ENCODE measurements at regions not wholly inside any gene's neighbourhood (a gene's known extent, or its start where the extent isn't known, plus 50 kb on each side); places are given as distances from the start of the nearest gene placed in this dataset.

DNA sequence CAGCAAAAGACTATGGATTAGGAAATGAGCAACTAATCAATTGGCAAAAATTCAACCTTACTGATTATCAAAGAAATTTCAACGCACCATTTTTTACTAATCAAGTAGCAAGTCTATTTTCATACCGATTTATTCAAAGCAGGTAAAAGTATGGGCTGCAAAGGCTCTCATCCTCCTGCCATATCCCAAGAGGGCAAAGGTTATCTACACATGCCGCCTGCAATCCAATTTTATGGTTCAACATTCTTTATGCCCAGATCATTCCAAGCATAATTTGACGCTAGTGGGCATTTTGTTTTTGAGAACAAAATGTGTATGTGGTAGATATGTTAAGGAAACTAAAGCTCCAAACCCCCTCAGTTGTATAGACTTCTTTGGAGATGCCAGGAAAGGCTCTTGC is 270.6 kb downstream of the MAF start:
- DNase-seq (ENCODE audit: low spot score), result no peak

DNA sequence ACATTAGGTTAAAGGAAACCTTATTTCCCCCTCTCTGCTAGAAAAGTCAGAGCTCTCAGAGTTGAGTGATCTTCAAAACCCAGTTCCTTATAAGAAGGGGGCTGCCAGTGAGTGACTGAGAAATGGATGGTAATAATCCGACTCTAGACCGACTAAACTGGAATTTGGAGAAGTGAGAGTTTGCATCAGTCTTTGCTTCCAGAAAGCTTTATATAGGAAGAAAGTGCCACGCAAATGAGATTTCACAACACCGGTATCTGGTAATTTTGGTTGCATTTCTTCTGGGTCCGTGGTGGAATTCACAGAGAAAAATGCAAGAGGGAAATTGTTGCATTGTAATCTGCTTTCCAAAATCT is 271.4 kb downstream of the MAF start:
- no peak for DNase-seq (ENCODE audit: low spot score)

DNA sequence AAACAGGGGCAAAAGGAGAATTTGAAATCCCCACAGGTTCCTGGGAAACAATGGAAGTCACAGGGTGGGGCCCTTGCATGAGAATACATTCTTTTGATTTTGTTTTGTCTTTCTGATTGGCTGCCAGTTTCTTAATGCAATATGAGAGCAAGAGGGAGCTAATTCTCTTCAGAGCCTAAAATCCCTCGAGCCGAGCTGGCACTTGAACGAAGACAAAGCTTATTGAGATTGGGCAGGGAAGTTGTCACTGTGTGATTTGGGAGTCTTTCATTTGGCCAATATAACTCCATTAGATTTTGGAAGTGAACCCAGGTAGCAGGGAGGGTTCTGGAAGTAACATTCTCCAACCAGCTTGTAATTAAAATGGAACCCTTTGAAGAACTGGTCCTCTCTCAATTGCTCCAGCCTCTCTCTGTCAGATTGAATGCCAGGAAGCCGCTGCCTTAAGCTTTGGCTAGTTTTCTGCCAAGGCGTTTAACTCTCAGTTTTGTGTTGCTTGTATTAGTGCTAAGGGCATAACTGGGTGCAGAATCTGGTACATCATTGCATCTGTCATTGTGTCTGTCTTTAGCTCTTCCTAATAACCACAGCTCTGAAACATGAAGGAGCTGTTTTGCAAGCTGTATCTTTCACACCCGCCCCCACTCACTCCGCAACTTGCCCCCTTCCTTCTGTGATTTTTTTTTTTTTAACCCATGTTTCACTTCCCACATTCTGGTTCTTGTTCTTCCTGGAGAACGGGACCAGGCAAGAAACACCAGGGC is 272.0 kb downstream of the MAF start:
- no peak for DNase-seq (ENCODE audit: low spot score)

DNA sequence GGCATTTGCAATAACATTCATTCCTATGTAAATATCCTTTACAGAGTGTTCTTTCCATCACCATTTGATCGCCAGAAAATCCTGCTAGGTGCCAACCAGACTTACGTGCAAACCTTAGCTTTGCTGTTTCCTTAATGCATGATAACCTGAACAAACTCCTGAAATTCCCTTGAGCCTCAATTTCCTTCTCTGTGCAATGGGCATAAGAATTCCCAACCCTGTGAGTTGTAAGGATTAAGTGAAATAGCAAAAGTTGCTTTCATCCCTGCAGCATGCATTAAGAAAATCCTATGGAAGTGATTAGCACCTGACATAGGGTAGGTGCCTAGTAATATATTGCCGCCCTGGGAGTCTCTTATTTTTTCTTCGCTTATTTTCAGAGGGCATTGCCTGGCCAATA is 272.7 kb downstream of the MAF start:
- no peak for DNase-seq (ENCODE audit: low spot score)

DNA sequence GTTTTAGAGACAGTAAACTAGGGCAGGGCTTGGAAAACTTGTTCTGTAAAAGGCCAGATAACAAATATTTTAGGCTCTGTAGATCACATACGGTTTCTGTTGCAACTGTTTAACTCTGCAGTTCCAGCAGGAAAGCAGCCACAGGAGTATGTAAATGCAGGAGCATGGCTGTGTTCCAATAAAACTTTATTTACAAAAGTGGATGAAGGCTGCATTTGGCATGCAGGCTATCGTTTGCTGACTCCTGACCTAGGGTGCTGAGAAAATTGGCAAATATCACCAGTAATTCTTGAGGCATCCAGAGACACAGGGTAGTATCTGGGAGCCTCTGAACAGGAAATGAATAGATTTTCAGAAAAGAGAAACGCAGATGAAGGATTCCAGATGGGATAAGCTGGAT is 274.0 kb downstream of the MAF start:
- DNase-seq (ENCODE audit: low spot score), result no peak

DNA sequence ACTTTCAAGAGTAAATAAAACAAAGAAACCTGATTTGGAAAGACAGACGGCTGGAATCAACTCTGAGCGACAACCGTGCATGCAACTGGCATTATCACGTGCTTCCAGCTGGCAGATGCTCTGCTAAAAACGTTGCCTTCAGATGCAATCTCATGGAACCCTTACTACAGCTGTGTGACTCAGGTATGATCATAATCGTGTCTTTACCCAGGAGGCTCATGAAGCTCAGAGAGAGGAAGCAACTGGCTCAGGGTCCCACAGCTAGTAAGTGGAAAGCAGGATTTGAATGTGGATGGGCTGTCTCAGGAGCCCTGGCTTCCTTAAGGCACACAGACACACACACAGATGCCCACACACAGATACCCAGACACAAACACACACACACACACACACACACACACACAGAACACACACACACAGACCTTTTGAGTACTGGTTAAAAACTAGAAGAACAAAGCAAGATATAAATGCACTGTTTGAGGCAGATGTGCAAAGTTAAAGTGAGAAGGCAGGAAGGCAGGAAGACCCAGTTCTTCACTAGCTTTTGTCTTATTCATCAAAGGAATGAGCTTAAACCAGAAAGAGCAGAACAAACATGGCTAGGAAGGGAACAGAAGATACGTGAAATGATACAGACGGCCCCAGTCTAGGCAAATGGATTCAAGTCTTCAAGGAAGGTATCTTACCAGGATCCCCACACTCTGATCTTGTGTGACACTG is 275.2 kb downstream of the MAF start:
- no peak for DNase-seq (ENCODE audit: low spot score)

DNA sequence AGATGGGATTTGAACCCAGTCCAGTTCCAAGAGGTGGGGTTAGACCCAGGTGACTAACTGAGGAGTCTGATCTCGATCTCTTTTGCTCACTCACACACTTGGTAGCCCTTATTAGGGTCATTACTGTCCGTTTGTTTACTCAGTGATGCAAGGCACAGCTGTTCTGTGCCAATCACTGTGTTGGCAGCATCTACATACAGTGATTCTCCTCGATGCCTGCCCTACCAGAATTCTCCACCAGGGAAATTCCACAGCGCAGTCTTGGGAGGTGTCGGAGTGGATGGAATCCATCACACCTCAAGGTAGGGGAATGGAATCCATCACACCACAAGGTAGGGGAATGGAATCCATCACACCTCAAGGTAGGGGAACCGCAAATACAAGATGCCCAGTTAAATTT is 279.6 kb downstream of the MAF start:
- no peak for DNase-seq (ENCODE audit: low spot score)

DNA sequence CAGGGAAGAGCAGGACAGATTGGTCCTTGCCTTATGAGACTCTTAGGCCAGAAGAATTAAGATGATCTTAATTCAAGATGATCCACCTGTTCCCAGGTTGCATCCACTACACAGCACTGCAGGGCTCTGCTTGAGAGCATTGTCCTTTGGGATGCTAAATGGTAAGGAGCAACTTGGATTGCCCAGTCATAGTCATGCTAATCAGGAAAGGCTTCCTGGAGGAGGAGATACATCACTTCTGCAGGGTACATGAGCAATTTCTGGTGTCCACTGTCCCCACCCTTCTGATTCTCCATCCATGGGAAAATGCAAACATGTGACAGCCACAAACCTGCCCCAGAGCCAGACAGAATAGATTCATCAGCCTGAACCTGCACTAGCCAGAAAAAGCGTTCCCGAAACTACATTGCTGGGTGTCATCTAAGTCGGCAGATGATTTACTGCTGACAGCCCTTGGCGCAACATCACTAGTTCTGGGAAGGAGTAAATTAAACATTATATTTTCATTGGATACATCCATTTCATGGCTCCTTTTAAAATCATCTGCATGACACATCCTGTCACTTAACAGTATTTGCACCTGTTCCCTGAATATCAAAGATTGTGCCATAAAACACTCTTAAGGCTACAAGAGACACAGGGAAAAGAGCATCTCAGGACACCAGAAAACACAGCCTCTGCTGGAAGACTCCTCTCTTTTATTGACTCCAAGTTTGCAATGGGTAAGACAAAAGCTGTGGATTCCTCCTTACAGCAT is 282.2 kb downstream of the MAF start:
- DNase-seq (ENCODE audit: low spot score), result no peak

DNA sequence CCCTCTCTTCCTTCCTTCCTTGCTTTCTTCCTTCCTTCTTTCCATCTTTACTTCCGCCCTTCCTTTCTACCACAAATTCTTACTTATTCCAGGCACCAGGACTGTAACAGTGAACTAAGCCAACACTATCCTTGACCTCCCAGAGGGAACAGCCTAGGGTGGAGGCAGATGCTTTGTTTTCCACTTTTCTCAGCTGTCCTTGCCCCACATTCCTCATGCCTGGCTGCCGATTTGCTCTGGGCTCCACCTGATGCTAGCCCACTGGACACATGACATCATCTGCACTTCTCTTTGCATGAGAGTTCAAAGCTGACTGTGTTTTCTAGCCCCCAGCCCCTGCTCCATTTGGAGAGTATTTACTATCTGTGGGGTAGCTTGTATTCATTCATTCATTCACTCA is 283.0 kb downstream of the MAF start:
- no peak for DNase-seq (ENCODE audit: low spot score)

DNA sequence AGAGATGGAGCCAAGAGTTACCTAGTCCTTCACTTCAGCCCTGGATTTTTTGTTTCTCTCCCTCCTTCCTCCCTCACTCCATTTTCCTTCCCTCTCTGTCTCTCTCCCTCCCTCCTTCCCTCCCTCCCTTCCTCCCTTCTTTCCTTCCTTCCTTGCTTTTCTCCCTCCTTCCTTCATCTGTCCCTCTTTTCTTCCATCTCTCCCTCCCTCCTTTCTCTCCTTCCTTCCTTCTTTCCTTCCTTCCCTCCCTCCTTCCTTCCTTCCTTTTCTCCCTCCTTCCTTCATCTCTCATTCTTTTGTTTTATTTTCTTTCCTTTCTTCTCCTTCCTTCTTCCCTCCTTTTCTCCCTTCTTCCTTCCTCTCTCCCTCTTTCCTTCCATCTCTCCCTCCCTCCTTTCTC is 283.5 kb downstream of the MAF start:
- DNase-seq (ENCODE audit: low spot score), result no peak

DNA sequence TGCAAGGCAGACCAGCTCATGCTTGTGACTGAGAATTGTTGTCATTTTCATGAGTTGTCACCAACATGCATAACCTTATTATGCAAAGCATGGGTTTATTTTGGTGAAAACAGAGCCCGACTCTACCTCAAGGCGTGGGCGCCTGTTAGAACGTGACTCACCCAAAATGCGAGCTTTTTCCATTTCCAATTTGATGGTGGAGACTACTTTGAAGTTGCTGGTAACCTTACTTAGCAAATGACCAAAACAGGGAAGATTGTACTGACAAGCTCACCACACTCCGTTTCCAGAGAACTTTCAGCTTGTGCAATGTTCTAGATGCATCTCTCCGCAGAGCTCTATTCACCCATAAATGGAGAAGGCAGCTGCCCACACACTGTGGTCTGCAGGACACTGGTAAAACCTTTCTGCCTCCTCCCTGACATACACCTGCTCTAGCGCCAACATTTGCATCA is 284.5 kb downstream of the MAF start:
- DNase-seq (ENCODE audit: low spot score), result no peak

DNA sequence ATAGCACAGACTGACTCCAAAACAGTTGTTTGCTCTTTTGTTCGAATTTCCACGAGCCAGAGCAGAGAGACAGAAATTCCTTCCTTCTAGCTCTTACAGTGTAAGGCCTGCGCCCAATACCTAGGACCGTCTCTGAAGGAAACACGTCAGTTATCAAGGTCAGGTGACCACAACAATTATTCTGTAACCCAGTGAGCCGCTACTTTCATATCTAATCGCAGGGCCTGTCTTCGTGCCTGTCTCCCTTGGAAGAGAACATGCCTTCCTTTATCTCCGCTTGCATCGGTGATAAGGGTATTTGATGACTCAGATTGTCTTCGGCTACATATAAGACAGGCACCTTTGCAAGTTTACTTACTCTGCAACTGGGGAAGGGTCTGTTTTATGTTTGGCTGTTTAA is 288.0 kb downstream of the MAF start:
- DNase-seq (ENCODE audit: low spot score), result no peak

DNA sequence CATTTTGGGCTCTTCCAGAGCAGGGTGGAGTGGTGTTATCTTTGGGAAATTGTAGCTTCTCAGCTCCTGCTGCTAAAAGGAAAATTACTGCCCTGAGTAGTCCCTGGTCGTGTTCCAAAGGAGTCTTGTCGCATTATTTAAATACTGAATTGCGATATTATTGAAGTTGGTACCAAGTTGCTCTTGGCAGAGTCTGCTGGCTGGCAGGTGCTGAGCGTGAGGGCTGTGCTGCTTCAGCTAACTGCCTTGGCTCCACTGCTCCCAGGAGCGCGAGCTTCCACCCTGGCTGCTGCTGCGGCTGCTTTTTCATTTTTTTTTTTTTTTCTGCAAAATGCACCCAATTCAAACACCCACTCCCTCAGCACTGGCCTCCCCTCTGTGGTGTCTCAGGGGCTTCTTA is 289.8 kb downstream of the MAF start:
- no peak for DNase-seq (ENCODE audit: low spot score)

DNA sequence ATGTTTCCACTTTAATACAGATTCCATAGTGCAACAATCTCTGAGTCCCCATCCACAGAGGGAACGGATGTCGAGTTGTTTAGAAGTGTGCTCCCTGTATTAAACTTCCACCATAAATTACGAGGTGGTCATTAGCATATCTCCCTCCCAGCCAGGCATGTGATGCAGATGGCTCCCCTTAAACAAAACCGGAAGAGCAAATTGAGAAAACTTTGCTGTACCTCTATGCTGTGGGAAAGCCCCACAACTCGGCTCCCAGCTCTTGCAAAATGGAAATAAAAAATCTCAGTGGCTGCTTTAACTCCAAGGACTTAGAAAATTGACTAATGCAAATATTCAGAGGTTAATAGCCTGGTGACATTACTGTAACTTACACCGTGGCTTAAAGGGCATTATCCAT is 290.9 kb downstream of the MAF start:
- DNase-seq (ENCODE audit: low spot score), result no peak

DNA sequence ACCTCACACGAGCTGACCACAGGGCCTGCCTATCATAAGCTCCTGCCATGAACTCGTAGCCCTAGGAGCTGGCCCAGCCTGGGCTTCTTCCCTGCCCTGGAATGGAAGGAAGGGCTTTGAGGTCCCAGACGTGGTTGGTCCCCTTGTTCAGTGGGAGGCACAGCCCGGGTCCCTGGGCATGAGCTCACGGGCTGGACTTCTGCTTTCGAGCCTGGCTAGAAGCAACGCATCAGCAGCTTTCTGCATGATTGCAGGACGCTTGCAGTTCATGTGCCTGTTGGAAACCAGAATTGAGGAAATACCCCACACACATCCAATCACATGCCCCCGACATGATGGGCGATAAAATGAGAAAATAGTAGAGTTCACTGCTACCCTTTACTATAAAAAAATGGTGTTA is 293.3 kb downstream of the MAF start:
- DNase-seq (ENCODE audit: low spot score), result no peak

DNA sequence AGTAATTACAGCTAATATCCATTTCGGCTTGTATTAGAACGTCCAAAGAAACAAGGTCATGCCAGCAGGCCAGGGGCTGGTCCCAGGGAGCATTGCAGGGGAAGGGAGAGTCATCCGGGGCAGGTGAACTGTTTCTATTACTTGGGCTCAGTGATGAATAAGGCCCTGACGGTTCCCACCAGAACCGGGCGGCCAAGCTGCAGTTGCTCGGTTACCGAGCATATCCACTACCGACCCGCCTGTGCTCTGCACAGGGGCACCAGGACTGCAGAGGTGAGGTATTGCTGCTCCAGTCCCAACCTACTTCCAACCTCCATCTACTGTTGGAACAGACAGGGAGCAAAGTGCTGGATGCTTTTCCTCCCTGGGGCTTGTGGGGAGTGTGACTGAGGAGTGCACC is 295.5 kb downstream of the MAF start:
- DNase-seq (ENCODE audit: low spot score), result no peak

DNA sequence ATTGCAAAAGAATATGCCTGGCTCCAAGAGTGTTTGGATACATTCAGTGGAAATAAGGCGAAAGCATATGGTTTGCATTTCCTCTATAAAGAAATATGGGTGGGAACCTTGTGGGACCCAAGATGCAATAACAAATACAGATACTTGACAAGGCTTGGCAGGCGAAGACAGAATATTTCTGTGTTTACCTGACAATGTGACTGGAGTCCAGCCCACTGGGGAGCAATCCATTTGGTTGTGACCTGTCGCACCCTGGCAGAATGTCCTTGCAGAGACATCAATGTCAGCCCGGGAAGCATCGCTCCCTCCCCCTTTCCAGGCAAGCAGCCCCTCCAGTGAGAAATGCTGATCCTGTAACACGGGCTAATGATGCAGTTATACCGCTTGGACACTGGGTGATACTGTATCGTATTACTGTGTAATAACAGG is 296.6 kb downstream of the MAF start:
- DNase-seq (ENCODE audit: low spot score), result no peak

DNA sequence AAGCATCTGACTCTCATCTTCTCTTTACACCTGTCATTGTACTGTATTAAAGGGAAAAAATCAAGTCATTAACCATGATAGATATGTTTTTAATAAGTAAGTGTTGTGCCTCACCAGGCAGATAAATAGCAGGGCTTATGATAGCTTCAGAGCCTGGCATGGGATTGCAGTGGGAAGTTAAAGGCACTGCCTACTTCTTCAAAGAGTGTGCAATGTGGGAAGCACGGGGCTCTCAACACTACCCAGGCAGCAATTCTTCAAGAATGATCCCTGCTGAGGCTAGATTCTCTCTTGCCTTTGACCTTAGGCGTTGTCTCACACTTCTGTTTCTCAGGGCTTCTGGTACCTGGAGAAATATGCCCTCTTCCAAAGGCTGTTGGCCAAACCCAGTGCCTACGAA is 297.3 kb downstream of the MAF start:
- no peak for DNase-seq (ENCODE audit: low spot score)

DNA sequence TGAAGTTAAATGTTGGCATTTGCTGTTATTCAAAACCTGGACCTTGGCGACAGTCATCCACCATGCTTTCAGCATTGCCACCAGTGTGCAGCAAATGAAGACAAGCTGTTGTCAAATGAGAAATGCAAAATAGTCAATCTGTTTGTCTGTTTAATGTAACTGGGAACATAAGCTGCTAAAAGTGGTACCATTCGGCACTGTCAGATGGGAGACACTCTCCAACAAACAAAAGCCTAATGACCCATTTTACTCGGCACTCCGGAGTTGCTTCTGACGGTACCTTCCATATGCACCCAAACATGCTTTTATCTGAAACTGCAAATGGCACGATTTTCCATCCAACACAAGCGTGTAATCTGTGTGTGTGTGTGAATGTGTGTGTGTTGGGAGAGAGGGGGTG is 297.8 kb downstream of the MAF start:
- DNase-seq (ENCODE audit: low spot score), result no peak

DNA sequence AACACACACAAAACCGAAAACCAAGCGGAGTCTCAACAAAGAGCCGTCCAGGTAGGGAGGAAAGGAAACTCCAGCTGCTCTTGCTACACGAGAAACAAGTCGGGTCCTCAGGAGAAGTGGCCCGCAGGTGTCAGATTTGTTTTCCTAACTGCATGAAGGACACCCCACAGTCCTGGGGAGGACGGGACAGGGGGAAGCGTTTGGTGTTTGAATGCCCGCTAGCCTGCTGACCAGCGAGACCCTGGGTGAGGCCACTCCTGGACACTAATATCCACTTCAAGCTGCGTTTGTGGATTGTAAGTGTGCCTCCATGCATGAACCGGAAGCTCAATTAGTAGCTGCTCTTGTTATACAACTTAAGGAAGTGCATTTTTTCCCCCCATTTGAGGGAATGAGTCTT is 299.5 kb downstream of the MAF start:
- no peak for DNase-seq (ENCODE audit: low spot score)

DNA sequence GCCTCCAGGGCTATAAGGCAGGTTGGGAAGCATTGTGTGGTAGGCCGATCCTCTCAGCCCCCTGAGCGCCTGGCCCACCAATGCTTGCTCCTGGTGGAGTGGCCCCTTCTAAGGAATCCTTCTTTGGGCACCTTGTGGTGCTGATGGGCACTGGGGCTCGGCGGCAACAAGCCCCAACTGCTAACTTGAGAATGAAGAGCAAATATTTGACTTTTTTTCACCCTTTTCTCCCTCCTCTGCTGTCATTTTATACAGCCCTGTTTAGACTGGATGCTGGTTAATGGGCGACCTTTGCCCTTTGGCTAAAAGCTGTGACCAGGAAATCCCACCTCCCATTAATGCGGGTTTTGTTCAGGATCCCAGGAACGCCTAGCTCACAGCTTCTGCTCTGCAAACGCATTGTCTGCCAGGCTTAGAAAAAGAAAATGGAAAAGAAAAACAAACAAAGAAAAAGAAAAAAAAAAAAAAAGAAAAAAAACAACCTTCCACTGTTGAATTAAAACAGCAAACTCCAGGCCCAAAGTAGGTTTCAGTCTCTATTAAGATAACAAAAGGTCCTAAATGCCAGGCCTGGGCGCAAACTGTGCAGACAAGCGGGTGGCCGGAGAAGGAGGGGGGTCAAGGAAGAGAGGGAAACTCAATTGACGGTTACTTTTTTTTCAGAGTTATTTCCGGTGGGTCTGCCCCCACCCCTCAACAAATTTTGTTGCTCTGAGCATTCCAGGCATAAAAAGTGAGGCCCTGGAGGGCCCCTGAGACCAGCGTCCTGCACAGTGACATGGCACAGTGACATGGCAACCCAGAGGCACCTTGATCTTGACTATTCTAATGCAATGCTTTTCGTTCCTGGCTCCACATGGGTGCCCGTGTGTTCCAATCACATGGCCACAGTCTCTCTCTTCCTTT is 301.4 kb downstream of the MAF start:
- DNase-seq (ENCODE audit: low spot score), result no peak

DNA sequence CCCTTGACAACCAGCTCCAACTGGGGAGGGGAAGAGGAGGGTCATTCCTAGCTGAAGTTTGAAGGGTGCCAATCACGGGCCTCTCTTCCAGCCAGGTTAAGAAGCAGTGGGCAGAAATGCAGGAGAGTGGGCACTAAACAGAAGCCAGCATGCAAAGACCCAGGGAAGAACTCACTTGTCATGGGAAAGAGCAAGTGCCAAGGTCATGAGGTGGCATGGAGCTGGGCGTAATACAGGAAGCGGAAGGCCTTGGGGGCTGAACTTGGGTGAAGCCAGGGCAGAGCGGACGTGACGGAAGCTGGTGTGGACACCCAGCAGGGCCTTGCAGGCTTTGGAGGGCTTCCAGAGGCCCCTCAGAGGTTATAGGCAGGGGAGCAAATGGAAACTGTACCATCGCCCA is 302.1 kb downstream of the MAF start:
- DNase-seq (ENCODE audit: low spot score), result no peak
